ENCODE measurements at regions not wholly inside any gene's neighbourhood (a gene's known extent, or its start where the extent isn't known, plus 50 kb on each side); places are given as distances from the start of the nearest gene placed in this dataset.
A peak's percentile ranks its signal among the peaks of the same experiment; 100 is the strongest.

DNA sequence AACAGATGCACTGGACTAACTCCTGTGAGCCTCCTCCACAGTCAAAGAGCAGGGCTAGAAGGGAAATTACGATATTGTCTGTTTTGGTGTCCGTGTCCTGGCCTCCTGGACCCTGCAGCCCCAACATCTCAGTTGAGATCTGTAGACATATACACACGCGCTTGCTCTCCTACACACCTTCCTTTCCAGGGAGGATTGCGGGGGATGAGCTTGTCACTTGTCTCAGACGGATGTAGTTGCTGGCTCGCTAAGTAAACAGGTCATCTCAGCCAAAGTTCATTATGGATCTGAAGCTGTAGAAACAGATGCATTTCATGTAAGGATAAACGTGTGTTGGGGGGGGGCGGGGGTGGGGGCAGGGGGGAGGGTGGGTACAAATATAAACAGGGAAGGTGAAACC, 549.3 kb downstream of the CCDC171 start:
- Histone ChIP-seq H3K36me3 (ENCODE audit: low read depth) (no peaks in the 10 kb centered on the region), H3K9me3 (no peaks in the 10 kb centered on the region), H3K4me3 (no peak overlapping the region), H3K4me1 (ENCODE audit: low read depth) (no peaks in the 10 kb centered on the region)
- no peak for ATAC-seq
- DNase-seq, result no peak
- TF ChIP-seq CTCF (IDR thresholded peaks at IDR 0.05), result no peak
- intact Hi-C loops (cut with DNase I, micrococcal nuclease), result no loop called here

GRCh38 chr9:16103620-16104397, 551.0 kb downstream of the CCDC171 start:
- no peak overlapping the region for H3K4me3 ChIP-seq
- TF ChIP-seq CTCF (IDR thresholded peaks at IDR 0.05), result no peak
- H3K9me3 ChIP-seq, result no peaks in the 10 kb centered on the region
- H3K36me3 ChIP-seq (ENCODE audit: low read depth), result no peaks in the 10 kb centered on the region
- DNase-seq, result peak in 2 of 3 donors; percentile 16 to 54
- intact Hi-C loops (cut with DNase I, micrococcal nuclease), result no loop called here
- peak; percentile 12 for ATAC-seq
- no peaks in the 10 kb centered on the region for H3K4me1 ChIP-seq (ENCODE audit: low read depth)

DNA sequence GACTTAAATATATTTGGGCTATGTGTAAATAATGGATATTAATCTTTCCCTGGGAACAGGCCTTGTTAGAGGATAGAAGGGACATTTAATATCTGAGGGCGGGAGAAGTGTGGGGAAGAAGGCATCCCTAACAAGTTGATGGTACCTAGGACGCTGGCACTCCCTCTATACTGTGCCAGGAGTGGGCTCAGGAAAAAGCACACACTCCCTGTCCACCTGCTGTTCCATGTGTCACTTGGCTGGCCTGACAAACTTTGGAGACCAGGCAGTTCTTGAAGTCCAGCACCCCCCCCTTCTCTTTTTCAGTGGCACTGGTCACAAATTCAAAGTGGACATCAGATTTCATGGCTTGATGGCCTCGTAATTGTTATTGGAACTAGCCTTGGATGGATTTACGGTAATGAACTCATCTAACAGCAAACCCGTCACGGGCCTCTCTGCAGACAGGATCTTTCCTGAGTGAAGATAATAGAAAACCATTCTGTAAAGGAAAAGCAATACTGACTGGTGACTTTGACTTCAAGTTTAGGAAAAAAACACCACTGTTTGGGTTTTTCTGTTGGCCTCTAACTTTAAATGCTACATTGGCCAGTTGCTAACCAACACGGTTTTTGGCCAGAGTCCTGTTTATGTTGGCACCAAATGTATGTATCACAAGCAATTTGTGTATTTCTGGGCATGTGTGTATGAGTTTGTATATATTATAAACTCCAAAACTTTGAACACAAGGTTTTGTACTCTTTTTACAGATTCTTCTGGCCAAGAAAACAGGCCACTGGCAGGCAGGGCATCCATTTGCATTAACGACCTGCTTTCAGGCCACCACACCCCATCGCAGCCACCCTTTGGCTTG, 552.6 kb downstream of the CCDC171 start:
- intact Hi-C loops (cut with DNase I, micrococcal nuclease), result no loop called here
- TF ChIP-seq CTCF (IDR thresholded peaks at IDR 0.05), result no peak
- Histone ChIP-seq H3K36me3 (ENCODE audit: low read depth) (no peaks in the 10 kb centered on the region), H3K4me3 (no peak overlapping the region), H3K4me1 (ENCODE audit: low read depth) (no peaks in the 10 kb centered on the region), H3K9me3 (no peaks in the 10 kb centered on the region)
- ATAC-seq, result no peak
- DNase-seq, result no peak

GRCh38 chr9:16106021-16106571, 553.3 kb downstream of the CCDC171 start:
- no peak overlapping the region for H3K4me3 ChIP-seq
- intact Hi-C loops (cut with DNase I, micrococcal nuclease), result no loop called here
- no peak for TF ChIP-seq CTCF (IDR thresholded peaks at IDR 0.05)
- H3K4me1 ChIP-seq (ENCODE audit: low read depth), result no peaks in the 10 kb centered on the region
- no peaks in the 10 kb centered on the region for H3K9me3 ChIP-seq
- ATAC-seq, result no peak
- no peak for DNase-seq
- H3K36me3 ChIP-seq (ENCODE audit: low read depth), result no peaks in the 10 kb centered on the region

GRCh38 chr9:16112116-16112515, 559.3 kb downstream of the CCDC171 start:
- Histone ChIP-seq H3K4me1 (ENCODE audit: low read depth) (no peaks in the 10 kb centered on the region), H3K9me3 (no peaks in the 10 kb centered on the region), H3K4me3 (no peak overlapping the region), H3K36me3 (ENCODE audit: low read depth) (no peaks in the 10 kb centered on the region)
- intact Hi-C loops (cut with DNase I, micrococcal nuclease), result no loop called here
- no peak for TF ChIP-seq CTCF (IDR thresholded peaks at IDR 0.05)
- DNase-seq (no peak), ATAC-seq (no peak)

Data from mucosa of descending colon (tissue), 3 donors.